HG02884 (cell line): ENCODE measurements at regions not wholly inside any gene's neighbourhood (a gene's known extent, or its start where the extent isn't known, plus 50 kb on each side); places are given as distances from the start of the nearest gene placed in this dataset.
"Not testable (repeated sequence)": the region's sequence is repeated elsewhere in the genome, so short reads cannot be mapped to it uniquely, and the experiment has no call there.

ENCODE experiments used
- ATAC-seq: cut with Tn5 transposase; IDR thresholded peaks from one replicate; pipeline ENCODE4 v1.9.1; 2021; ENCODE audit warnings: mild to moderate bottlenecking, moderate library complexity; ENCODE audit not compliant: unreplicated experiment

GRCh38 chr2:150066490-150066889 lies 421.0 kb downstream of the RND3 start:
- ATAC-seq, result no peak

GRCh38 chr2:150063931-150064548 lies 423.4 kb downstream of the RND3 start:
- no peak for ATAC-seq

- no peak for ATAC-seq
Measured at GRCh38 chr2:150063432-150063889, 424.0 kb downstream of the RND3 start.

DNA sequence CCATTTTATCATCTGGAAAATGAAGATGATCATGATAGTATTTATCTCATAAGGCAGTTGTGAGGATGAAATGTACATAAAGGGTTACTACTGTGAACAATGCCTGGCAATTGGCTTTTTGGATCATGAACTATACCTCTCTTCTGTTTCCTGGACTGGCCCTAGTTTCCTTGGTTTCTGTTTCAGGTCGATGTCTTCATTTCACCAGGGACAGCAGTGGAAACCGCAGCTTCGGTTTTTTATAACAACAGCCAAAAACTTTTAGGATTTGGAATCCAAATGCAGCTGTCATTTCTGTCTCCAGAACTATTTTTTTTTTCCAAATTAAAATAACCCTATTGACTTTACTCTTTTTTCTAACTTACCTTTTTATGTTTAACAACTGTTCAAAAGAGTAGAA lies 425.1 kb downstream of the RND3 start:
- ATAC-seq, result no peak

DNA sequence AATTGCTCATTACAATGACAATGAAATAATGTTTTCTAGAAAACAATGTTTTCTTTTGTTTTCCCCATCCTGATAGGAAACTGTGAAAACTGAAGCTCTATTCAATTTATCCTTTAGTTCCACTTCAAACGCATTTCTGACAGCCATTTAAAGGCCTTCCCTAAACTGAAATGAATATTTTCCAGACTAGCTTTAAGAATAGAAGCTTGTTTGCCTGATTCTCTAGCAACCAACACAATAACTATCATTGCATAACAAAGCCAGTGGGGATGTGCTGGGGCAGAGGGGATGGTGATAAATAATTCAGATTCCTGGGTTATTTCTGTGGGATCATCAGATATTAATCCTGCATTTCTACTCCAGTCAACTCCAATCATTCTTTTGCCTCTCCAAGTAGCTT lies 427.1 kb downstream of the RND3 start:
- ATAC-seq, result no peak

- ATAC-seq, result not testable (repeated sequence)
Measured at GRCh38 chr2:150059676-150060075, 427.8 kb downstream of the RND3 start.

GRCh38 chr2:150052457-150052856 lies 435.0 kb downstream of the RND3 start:
- no peak for ATAC-seq

DNA sequence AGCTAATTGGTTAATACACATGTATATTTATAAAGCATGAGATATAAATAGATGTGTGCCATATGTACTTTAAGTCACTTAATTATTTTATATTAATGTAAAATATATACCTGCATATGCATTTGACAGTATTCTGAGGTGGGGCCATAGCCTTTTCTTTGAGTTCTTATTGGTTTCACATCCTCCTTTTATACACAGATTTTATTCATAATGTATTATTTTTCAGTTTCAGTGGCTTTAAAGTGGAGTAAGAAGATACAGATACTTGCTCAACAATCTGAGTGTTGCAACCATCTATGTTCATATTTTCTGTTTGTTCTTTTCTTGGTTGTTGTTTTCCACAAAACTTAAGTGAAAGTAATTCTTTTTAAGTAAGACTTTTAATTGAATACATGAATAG lies 436.5 kb downstream of the RND3 start:
- no peak for ATAC-seq

- no peak for ATAC-seq
Measured at GRCh38 chr2:150050036-150050435, 437.4 kb downstream of the RND3 start.

DNA sequence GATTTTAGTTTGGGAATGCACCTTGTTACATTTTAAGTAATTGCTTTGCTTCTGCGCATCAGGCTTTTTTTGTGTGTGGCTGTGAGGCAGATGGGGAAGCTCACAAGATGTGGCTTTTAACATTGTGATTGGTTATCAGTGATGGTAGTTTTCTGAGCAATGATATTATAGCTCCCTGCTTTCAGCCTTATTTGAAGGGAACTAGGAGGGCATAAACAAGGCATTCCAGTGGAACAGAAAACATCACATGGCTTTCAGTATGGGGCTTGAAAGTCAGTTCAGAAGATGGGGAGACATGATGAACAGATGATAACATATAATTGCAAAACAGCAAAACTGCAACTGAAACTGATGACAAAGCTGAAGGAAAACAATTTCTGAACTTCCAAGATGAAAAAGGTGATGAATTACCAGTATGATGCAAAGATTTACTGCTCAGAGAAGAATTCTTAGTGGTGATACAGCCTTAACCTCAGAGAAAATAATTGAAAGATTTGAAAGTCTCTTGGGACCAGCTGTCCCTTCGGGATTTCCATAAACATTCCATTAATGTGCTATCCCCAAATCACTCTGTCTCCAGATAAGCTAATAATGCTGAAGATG lies 439.7 kb downstream of the RND3 start:
- ATAC-seq, result no peak

- ATAC-seq, result no peak
Measured at GRCh38 chr2:150046810-150047209, 440.7 kb downstream of the RND3 start.

DNA sequence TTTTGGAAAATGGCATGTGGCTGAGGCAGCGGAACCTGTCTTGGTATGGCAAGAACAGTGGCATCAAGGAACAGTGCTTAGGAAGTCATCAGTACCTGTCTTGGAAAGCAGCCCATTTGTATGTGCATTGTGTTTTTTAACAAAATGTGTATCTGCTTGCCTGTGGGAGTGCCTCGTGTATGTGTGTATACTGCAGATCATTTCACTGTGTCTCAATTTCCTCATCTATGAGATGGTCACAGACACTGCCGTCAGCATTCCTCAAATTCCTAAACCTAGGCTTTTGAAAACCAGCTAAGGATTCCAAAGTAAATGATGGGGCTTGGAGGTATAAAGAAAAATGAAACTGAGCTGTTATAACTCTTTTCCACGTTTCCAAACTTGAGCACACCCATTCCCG lies 441.3 kb downstream of the RND3 start:
- no peak for ATAC-seq

DNA sequence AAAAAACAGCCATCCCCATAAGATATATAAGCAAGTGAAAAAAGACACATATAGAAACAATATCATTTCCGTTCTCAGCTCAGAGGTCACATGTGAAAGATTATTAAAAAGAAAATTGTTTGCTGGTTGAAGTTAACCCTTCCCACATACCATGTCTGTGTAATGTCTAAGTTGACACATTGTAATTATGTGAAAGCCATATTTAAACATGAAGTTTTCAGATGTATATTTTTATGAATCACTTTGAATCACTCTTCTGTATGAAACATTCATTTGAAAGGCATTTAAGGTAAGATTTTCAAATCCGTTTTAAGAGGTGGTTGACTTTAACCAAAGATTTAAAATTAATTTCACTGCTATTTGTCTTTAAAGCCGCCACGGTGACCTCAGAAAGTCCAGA lies 441.9 kb downstream of the RND3 start:
- no peak for ATAC-seq

- ATAC-seq, result no peak
Measured at GRCh38 chr2:150043172-150043500, 444.3 kb downstream of the RND3 start.

GRCh38 chr2:150042500-150043171 lies 444.8 kb downstream of the RND3 start:
- ATAC-seq, result no peak

DNA sequence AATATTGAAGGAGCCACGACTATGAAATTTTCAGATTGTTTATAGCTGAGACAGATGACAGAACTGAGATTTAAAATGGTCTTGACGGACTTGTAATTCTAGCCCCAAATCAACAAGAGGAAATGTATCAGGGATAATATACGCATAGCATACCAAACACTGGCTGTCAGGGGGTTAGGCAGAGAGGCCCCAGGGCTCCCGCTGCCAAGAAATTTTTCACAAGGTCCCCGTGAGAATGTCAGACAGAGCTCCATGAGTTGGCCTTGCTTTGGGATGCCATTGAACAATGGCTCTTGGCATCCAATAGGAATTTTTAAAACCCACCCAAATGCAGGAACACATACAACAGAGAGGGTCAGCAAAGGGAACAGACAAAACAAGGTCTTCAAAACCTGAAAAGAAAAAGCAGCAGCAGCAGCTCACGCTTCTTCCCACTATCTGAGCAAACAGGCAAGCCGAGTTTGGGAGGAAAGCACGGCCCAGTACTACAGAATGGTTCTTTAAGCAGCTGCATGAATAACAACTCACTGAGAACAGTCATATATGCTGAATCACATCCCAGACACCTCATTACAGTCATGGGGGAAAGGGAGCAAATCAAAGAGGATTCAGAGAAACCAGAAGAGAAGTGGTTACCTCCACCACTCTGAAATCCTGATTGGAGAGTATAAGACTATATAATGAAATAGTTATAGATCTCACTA lies 445.6 kb downstream of the RND3 start:
- no peak for ATAC-seq

- ATAC-seq, result no peak
Measured at GRCh38 chr2:150036622-150037021, 449.0 kb upstream of the MMADHC start.

GRCh38 chr2:150034665-150035064 lies 447.1 kb upstream of the MMADHC start:
- ATAC-seq, result no peak

GRCh38 chr2:150030436-150031190 lies 443.0 kb upstream of the MMADHC start:
- ATAC-seq, result no peak

GRCh38 chr2:150028322-150028721 lies 440.7 kb upstream of the MMADHC start:
- ATAC-seq, result no peak

- ATAC-seq, result no peak
Measured at GRCh38 chr2:150027164-150027563, 439.6 kb upstream of the MMADHC start.
